ENCODE measurements at regions not wholly inside any gene's neighbourhood (a gene's known extent, or its start where the extent isn't known, plus 50 kb on each side); places are given as distances from the start of the nearest gene placed in this dataset.

DNA sequence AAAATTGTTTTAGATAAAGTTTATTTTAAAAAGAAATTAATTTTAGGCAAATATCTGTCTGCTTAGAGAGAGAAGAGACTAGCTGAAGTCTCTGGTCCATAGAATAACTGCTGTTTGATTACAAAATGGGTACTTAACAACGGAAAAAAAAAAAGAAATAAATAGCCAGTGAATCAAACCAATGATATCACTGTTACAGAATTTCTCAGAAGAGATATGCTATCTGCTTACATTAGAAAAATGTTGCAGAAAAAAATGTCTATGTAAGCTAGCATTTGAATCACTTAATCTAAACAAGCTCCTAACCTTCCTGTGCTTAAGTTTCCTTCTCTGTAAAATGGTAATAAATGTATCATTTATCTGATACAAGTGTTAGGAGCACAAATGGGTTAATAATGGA, 189.9 kb downstream of the IL15 start:
- Histone ChIP-seq H3K9me2 (ENCODE audit: insufficient read depth, low read length) (no peaks in the 10 kb centered on the region), H2AFZ (ENCODE audit: low read depth, low read length) (no peak overlapping the region), H3K4me3 (ENCODE audit: low read length) (no peak overlapping the region), H3K9ac (ENCODE audit: low read length) (no peak overlapping the region), H3K9me3 (ENCODE audit: low read length) (no peaks in the 10 kb centered on the region), H4K20me1 (ENCODE audit: insufficient read depth) (no peaks in the 10 kb centered on the region), H3K27ac (ENCODE audit: low read length) (no peak overlapping the region), H3K79me2 (replicated peaks; ENCODE audit: insufficient read depth, low read length) (no peaks in the 10 kb centered on the region), H3F3A (ENCODE audit: insufficient read depth, low read length, poor library complexity, severe bottlenecking) (no peaks in the 10 kb centered on the region), H3K27me3 (ENCODE audit: insufficient read depth, low read depth, low read length) (no peaks in the 10 kb centered on the region), H3K36me3 (ENCODE audit: insufficient read depth, low read length) (no peaks in the 10 kb centered on the region), H3K4me2 (ENCODE audit: low read length) (peak overlapping the region; percentile 13)
- no peak for TF ChIP-seq TAF1 (IDR thresholded peaks at IDR 0.05; ENCODE audit: low read depth)
- TF ChIP-seq POLR2AphosphoS5 (IDR thresholded peaks at IDR 0.05): no peak

DNA sequence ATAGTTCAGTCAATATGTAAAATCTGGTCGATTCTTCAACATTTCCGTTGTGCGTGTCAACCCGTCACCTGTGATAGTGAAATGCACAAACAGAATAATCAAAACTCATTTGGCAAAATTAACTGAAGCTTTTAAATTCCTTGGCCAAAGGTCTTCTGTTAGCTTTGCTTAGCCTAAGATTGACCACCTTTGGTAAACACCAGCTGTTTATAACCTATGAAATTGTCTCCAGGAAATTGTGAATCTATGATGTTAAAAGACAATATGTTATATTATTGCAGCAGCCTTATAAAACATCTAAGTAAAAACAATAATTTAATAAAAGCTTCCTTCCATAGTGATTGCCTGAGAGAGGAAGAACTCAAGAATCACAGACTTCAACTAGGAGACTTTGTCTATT, 196.8 kb downstream of the IL15 start:
- Histone ChIP-seq H3F3A (ENCODE audit: insufficient read depth, low read length, poor library complexity, severe bottlenecking) (no peaks in the 10 kb centered on the region), H3K27ac (ENCODE audit: low read length) (no peak overlapping the region), H3K79me2 (replicated peaks; ENCODE audit: insufficient read depth, low read length) (no peaks in the 10 kb centered on the region), H3K9ac (ENCODE audit: low read length) (no peak overlapping the region), H2AFZ (ENCODE audit: low read depth, low read length) (no peak overlapping the region), H3K4me2 (ENCODE audit: low read length) (no peak overlapping the region), H4K20me1 (ENCODE audit: insufficient read depth) (no peaks in the 10 kb centered on the region), H3K27me3 (ENCODE audit: insufficient read depth, low read depth, low read length) (no peaks in the 10 kb centered on the region), H3K9me3 (ENCODE audit: low read length) (no peaks in the 10 kb centered on the region), H3K9me2 (ENCODE audit: insufficient read depth, low read length) (no peaks in the 10 kb centered on the region), H3K4me3 (ENCODE audit: low read length) (no peak overlapping the region), H3K36me3 (ENCODE audit: insufficient read depth, low read length) (no peaks in the 10 kb centered on the region)
- TF ChIP-seq POLR2AphosphoS5 (IDR thresholded peaks at IDR 0.05) (no peak), EP300 (conservative IDR thresholded peaks at IDR 0.05; ENCODE audit: poor library complexity, severe bottlenecking) (no peak), TAF1 (IDR thresholded peaks at IDR 0.05; ENCODE audit: low read depth) (no peak)
- TF ChIP-seq, protein P1, sequence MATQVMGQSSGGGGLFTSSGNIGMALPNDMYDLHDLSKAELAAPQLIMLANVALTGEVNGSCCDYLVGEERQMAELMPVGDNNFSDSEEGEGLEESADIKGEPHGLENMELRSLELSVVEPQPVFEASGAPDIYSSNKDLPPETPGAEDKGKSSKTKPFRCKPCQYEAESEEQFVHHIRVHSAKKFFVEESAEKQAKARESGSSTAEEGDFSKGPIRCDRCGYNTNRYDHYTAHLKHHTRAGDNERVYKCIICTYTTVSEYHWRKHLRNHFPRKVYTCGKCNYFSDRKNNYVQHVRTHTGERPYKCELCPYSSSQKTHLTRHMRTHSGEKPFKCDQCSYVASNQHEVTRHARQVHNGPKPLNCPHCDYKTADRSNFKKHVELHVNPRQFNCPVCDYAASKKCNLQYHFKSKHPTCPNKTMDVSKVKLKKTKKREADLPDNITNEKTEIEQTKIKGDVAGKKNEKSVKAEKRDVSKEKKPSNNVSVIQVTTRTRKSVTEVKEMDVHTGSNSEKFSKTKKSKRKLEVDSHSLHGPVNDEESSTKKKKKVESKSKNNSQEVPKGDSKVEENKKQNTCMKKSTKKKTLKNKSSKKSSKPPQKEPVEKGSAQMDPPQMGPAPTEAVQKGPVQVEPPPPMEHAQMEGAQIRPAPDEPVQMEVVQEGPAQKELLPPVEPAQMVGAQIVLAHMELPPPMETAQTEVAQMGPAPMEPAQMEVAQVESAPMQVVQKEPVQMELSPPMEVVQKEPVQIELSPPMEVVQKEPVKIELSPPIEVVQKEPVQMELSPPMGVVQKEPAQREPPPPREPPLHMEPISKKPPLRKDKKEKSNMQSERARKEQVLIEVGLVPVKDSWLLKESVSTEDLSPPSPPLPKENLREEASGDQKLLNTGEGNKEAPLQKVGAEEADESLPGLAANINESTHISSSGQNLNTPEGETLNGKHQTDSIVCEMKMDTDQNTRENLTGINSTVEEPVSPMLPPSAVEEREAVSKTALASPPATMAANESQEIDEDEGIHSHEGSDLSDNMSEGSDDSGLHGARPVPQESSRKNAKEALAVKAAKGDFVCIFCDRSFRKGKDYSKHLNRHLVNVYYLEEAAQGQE (IDR thresholded peaks at IDR 0.05; ENCODE audit: borderline replicate concordance): no peak

DNA sequence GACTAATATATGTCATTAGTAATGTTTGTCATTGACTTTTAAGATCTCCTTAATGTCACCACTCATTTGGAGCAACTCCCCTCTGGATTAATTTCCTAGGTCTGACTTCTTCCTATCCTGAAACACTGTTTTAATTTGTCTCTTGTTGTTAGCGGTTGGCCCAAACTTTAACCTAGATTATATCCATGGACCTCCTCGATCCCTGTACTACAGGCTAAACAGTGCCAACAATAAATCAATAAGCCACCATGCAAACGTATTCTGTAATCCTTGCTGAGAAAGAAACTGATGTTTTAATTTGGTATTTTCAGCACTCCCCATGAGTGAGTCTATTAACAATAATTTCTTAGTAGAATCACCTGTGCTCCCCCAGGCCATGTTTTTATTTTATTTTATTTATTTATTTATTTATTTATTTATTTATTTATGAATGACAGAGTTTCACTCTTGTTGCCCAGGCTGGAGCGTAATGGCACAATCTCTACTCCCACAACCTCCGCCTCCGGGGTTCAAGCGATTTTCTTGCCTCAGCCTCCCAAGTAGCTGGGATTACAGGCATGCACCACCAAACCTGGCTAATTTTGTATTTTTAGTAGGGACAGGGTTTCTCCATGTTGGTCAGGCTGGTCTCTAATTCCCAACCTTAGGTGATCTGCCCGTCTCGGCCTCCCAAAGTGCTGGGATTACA, 204.1 kb downstream of the IL15 start:
- H3K9me3 ChIP-seq (ENCODE audit: low read length): no peaks in the 10 kb centered on the region
- H3F3A ChIP-seq (ENCODE audit: insufficient read depth, low read length, poor library complexity, severe bottlenecking): no peaks in the 10 kb centered on the region
- H3K4me2 ChIP-seq (ENCODE audit: low read length): no peak overlapping the region
- no peak overlapping the region for H2AFZ ChIP-seq (ENCODE audit: low read depth, low read length)
- no peak overlapping the region for H3K4me3 ChIP-seq (ENCODE audit: low read length)
- H3K9me2 ChIP-seq (ENCODE audit: insufficient read depth, low read length): no peaks in the 10 kb centered on the region
- no peak overlapping the region for H3K27ac ChIP-seq (ENCODE audit: low read length)
- H3K27me3 ChIP-seq (ENCODE audit: insufficient read depth, low read depth, low read length): no peaks in the 10 kb centered on the region
- H3K79me2 ChIP-seq (replicated peaks; ENCODE audit: insufficient read depth, low read length): no peaks in the 10 kb centered on the region
- TF ChIP-seq, protein P1 (IDR thresholded peaks at IDR 0.05; ENCODE audit: borderline replicate concordance): no peak
- no peak for TF ChIP-seq EP300 (conservative IDR thresholded peaks at IDR 0.05; ENCODE audit: poor library complexity, severe bottlenecking)
- no peak for TF ChIP-seq RAD21 (conservative IDR thresholded peaks at IDR 0.05)
- TF ChIP-seq SMC3 (conservative IDR thresholded peaks at IDR 0.05; ENCODE audit: poor library complexity): no peak
- TF ChIP-seq POLR2AphosphoS5 (IDR thresholded peaks at IDR 0.05): no peak
- TF ChIP-seq, protein P2, sequence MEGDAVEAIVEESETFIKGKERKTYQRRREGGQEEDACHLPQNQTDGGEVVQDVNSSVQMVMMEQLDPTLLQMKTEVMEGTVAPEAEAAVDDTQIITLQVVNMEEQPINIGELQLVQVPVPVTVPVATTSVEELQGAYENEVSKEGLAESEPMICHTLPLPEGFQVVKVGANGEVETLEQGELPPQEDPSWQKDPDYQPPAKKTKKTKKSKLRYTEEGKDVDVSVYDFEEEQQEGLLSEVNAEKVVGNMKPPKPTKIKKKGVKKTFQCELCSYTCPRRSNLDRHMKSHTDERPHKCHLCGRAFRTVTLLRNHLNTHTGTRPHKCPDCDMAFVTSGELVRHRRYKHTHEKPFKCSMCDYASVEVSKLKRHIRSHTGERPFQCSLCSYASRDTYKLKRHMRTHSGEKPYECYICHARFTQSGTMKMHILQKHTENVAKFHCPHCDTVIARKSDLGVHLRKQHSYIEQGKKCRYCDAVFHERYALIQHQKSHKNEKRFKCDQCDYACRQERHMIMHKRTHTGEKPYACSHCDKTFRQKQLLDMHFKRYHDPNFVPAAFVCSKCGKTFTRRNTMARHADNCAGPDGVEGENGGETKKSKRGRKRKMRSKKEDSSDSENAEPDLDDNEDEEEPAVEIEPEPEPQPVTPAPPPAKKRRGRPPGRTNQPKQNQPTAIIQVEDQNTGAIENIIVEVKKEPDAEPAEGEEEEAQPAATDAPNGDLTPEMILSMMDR (IDR thresholded peaks at IDR 0.05; ENCODE audit: poor library complexity, severe bottlenecking): no peak
- H4K20me1 ChIP-seq (ENCODE audit: insufficient read depth): no peaks in the 10 kb centered on the region
- no peak overlapping the region for H3K9ac ChIP-seq (ENCODE audit: low read length)
- H3K36me3 ChIP-seq (ENCODE audit: insufficient read depth, low read length): no peaks in the 10 kb centered on the region

All from neural cell (in vitro differentiated cells).